ENCODE measurements at regions not wholly inside any gene's neighbourhood (a gene's known extent, or its start where the extent isn't known, plus 50 kb on each side); places are given as distances from the start of the nearest gene placed in this dataset.

DNA sequence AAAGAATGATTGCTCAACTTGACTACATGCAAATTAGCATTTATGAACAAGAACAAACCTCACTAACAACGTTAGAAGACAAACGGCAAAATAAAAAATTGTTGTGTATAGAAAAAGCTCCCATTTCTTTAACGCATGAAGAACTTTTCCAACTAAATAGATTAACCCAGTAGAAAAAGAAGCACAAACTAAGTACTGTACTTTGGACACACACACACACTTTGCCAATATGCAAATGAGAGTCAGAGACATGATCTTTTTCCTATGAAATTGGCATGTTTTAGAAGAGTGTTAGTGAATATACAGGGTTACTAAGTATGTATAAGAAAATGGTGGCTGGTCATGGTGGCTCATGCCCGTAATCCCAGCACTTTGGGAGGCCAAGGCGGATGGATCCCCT lies 355.6 kb downstream of the SH2D4B start:
- no peak overlapping the region for H3K27ac ChIP-seq
- no peak overlapping the region for H3K4me3 ChIP-seq
- peaks cover 17% of the 10 kb centered on the region for H3K27me3 ChIP-seq
- no peaks in the 10 kb centered on the region for H3K4me1 ChIP-seq
- H3K36me3 ChIP-seq, result no peaks in the 10 kb centered on the region
- TF ChIP-seq EP300 (IDR thresholded peaks at IDR 0.05), result no peak
- TF ChIP-seq, protein P1, sequence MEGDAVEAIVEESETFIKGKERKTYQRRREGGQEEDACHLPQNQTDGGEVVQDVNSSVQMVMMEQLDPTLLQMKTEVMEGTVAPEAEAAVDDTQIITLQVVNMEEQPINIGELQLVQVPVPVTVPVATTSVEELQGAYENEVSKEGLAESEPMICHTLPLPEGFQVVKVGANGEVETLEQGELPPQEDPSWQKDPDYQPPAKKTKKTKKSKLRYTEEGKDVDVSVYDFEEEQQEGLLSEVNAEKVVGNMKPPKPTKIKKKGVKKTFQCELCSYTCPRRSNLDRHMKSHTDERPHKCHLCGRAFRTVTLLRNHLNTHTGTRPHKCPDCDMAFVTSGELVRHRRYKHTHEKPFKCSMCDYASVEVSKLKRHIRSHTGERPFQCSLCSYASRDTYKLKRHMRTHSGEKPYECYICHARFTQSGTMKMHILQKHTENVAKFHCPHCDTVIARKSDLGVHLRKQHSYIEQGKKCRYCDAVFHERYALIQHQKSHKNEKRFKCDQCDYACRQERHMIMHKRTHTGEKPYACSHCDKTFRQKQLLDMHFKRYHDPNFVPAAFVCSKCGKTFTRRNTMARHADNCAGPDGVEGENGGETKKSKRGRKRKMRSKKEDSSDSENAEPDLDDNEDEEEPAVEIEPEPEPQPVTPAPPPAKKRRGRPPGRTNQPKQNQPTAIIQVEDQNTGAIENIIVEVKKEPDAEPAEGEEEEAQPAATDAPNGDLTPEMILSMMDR (IDR thresholded peaks at IDR 0.05), result no peak
- no peak for TF ChIP-seq POLR2A (IDR thresholded peaks at IDR 0.05)
- no peak for TF ChIP-seq POLR2AphosphoS5 (IDR thresholded peaks at IDR 0.05)
- ATAC-seq, result no peak
- peaks cover 0 to 4% (median 0%) of the 10 kb centered on the region in 3 donors for H3K9me3 ChIP-seq
- 81 to 88% methylated on average over 4 to 5 of the region's 5 CpGs for WGBS, 2 donors (ENCODE audit: low coverage in 1 of 2)

DNA sequence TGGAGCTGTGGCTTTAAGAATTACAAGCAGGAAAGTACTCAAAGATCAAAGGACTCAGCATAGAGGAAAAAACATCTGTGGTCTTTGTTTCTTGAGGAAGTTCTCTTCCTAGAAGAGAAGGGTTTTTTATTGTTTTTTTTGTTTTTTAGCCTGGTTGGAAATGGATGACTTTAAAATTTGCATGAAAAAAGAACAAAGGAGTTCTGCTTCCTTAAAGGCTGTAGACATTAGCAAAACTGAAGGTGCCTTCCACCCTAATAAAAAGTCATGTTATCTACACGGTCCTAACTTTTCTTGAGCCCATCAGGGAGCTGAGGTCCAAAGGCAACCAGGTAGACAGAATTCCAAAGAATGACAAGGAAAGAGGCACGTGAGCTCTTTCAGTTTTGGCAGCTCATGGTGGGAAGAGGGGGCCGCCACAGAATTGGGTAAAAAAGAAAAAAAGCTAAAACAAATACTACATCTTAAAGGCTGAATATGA lies 356.6 kb downstream of the SH2D4B start:
- H3K36me3 ChIP-seq, result no peaks in the 10 kb centered on the region
- ATAC-seq, result no peak
- no peak overlapping the region for H3K27ac ChIP-seq
- WGBS, 2 donors (ENCODE audit: low coverage in 1 of 2), result 36% methylated on average over 3 of the region's 3 CpGs; no CpG with 5 or more reads in 1 of the 2 donors
- TF ChIP-seq POLR2AphosphoS5 (IDR thresholded peaks at IDR 0.05) (no peak), EP300 (IDR thresholded peaks at IDR 0.05) (no peak), POLR2A (IDR thresholded peaks at IDR 0.05) (no peak)
- TF ChIP-seq, protein P1 (IDR thresholded peaks at IDR 0.05), result no peak
- no peaks in the 10 kb centered on the region for H3K4me1 ChIP-seq
- no peak overlapping the region for H3K4me3 ChIP-seq
- H3K27me3 ChIP-seq, result peaks cover 17% of the 10 kb centered on the region
- no peaks in the 10 kb centered on the region for H3K9me3 ChIP-seq

DNA sequence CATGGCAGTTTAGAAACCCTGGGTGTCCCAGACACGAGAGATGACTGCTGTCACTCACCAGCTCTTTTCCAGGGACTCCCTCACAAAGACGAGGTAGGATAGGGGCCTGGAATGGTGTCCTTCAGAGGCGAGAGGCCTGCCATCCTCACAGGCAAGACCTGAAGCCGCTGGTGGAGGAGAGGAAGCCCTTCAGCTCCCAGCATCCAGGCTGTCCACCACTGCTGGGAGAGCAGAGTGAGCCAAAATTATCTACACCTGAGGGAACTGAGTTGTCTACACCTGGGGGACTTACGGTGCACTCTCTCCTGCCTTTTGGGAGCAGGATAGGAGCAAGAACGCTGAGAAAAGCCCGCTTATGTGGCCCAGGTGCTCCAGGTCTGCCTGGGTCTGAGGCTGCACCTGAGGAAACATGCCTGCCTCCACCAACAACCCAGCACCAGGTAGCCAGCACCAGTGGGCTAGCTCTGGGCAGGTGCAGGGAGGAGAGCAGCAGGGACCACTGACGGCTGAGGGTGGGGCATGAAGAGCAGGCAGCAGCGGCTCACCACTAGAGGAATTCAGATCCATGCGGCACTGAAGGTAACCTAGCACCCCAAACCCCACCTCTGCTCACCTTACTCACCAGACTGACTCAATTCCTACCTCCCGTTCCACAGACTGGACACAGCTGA lies 357.2 kb downstream of the SH2D4B start:
- TF ChIP-seq POLR2A (IDR thresholded peaks at IDR 0.05) (no peak), POLR2AphosphoS5 (IDR thresholded peaks at IDR 0.05) (no peak), EP300 (IDR thresholded peaks at IDR 0.05) (no peak)
- TF ChIP-seq, protein P1 (IDR thresholded peaks at IDR 0.05), result no peak
- Histone ChIP-seq H3K9me3 (no peaks in the 10 kb centered on the region), H3K4me1 (no peaks in the 10 kb centered on the region), H3K27me3 (peaks cover 17% of the 10 kb centered on the region), H3K36me3 (no peaks in the 10 kb centered on the region), H3K4me3 (no peak overlapping the region), H3K27ac (no peak overlapping the region)
- 50 to 63% methylated on average over 2 to 4 of the region's 11 CpGs for WGBS, 2 donors (ENCODE audit: low coverage in 1 of 2)
- ATAC-seq, result no peak

GRCh38 chr10:80896076-80896475 lies 358.4 kb downstream of the SH2D4B start:
- no peaks in the 10 kb centered on the region for H3K4me1 ChIP-seq
- no peak overlapping the region for H3K27ac ChIP-seq
- TF ChIP-seq, protein P1 (IDR thresholded peaks at IDR 0.05), result no peak
- no peak for TF ChIP-seq POLR2A (IDR thresholded peaks at IDR 0.05)
- 27 to 30% methylated on average over 5 of the region's 5 CpGs for WGBS, 2 donors (ENCODE audit: low coverage in 1 of 2)
- H3K27me3 ChIP-seq, result peaks cover 17% of the 10 kb centered on the region
- no peak overlapping the region for H3K4me3 ChIP-seq
- no peaks in the 10 kb centered on the region for H3K9me3 ChIP-seq
- no peaks in the 10 kb centered on the region for H3K36me3 ChIP-seq
- ATAC-seq, result no peak

GRCh38 chr10:80896959-80897358 lies 359.3 kb downstream of the SH2D4B start:
- ATAC-seq, result no peak
- Histone ChIP-seq H3K4me1 (no peaks in the 10 kb centered on the region), H3K36me3 (no peaks in the 10 kb centered on the region), H3K27ac (no peak overlapping the region), H3K4me3 (no peak overlapping the region), H3K9me3 (no peaks in the 10 kb centered on the region), H3K27me3 (peaks cover 17% of the 10 kb centered on the region)
- TF ChIP-seq, protein P1 (IDR thresholded peaks at IDR 0.05), result no peak
- TF ChIP-seq POLR2A (IDR thresholded peaks at IDR 0.05) (no peak), EP300 (IDR thresholded peaks at IDR 0.05) (no peak), POLR2AphosphoS5 (IDR thresholded peaks at IDR 0.05) (no peak)
- WGBS, 2 donors (ENCODE audit: low coverage in 1 of 2), result 61 to 65% methylated on average over 4 to 7 of the region's 7 CpGs
